ENCODE measurements at regions not wholly inside any gene's neighbourhood (a gene's known extent, or its start where the extent isn't known, plus 50 kb on each side); places are given as distances from the start of the nearest gene placed in this dataset.

GRCh38 chr12:92235703-92236472 lies 90.2 kb upstream of the BTG1 start:
- Histone ChIP-seq H3K36me3 (ENCODE audit: control insufficient read depth in 1 of 2, insufficient read depth in 2 of 2, low read length in 2 of 2) (no peaks in the 10 kb centered on the region), H3K27ac (ENCODE audit: low read depth, low read length) (no peak overlapping the region), H3K4me2 (ENCODE audit: low read length) (no peak overlapping the region), H3K4me3 (replicated peaks in 1 of 2; ENCODE audit: low read depth in 1 of 2, low read length in 2 of 2) (no peak overlapping the region), H2AFZ (ENCODE audit: low read depth, low read length, poor library complexity, severe bottlenecking) (no peak overlapping the region), H3K27me3 (ENCODE audit: insufficient read depth, low read length) (no peaks in the 10 kb centered on the region), H4K20me1 (ENCODE audit: insufficient read depth) (no peaks in the 10 kb centered on the region), H3K4me1 (ENCODE audit: control insufficient read depth in 1 of 2, insufficient read depth in 2 of 2, low read length in 2 of 2) (no peaks in the 10 kb centered on the region), H3K9ac (ENCODE audit: low read length) (no peak overlapping the region), H3K9me2 (ENCODE audit: insufficient read depth) (no peaks in the 10 kb centered on the region), H3K79me2 (ENCODE audit: insufficient read depth, low read length) (no peaks in the 10 kb centered on the region), H3K9me3 (ENCODE audit: control insufficient read depth in 1 of 2, insufficient read depth in 1 of 2, low read depth in 1 of 2, low read length in 2 of 2) (no peaks in the 10 kb centered on the region)
- DNase-seq (ENCODE audit: low read depth, low spot score) = no peak
- CTCF ChIA-PET = no interaction called here
- POLR2A ChIA-PET = no interaction called here
- no peak for ATAC-seq
- BruUV-seq (replicated peaks) = no TSS peak
- TF ChIP-seq JUND (IDR thresholded peaks at IDR 0.05) (no peak), CEBPB (IDR thresholded peaks at IDR 0.05; ENCODE audit: low read depth) (no peak)
- RAD21 ChIA-PET (ENCODE audit: low non-redundant PET in 1 of 2, low total read pairs in 2 of 2, uncharacterized antibody in 2 of 2, unreplicated experiment in 2 of 2) = no interaction called here
- intact Hi-C loops (cut with micrococcal nuclease) = no loop called here

GRCh38 chr12:92234533-92234932 lies 88.9 kb upstream of the BTG1 start:
- H3K36me3 ChIP-seq (ENCODE audit: control insufficient read depth in 1 of 2, insufficient read depth in 2 of 2, low read length in 2 of 2) = no peaks in the 10 kb centered on the region
- H3K4me3 ChIP-seq (replicated peaks in 1 of 2; ENCODE audit: low read depth in 1 of 2, low read length in 2 of 2) = no peak overlapping the region
- H3K4me2 ChIP-seq (ENCODE audit: low read length) = no peak overlapping the region
- BruUV-seq (replicated peaks) = no TSS peak
- no peak overlapping the region for H2AFZ ChIP-seq (ENCODE audit: low read depth, low read length, poor library complexity, severe bottlenecking)
- ChIA-PET RAD21 (ENCODE audit: low non-redundant PET in 1 of 2, low total read pairs in 2 of 2, uncharacterized antibody in 2 of 2, unreplicated experiment in 2 of 2) (no interaction called here), CTCF (no interaction called here), POLR2A (no interaction called here)
- no peaks in the 10 kb centered on the region for H4K20me1 ChIP-seq (ENCODE audit: insufficient read depth)
- intact Hi-C loops (cut with micrococcal nuclease) = no loop called here
- no peaks in the 10 kb centered on the region for H3K27me3 ChIP-seq (ENCODE audit: insufficient read depth, low read length)
- H3K9ac ChIP-seq (ENCODE audit: low read length) = no peak overlapping the region
- no peaks in the 10 kb centered on the region for H3K79me2 ChIP-seq (ENCODE audit: insufficient read depth, low read length)
- no peak for DNase-seq (ENCODE audit: low read depth, low spot score)
- no peaks in the 10 kb centered on the region for H3K4me1 ChIP-seq (ENCODE audit: control insufficient read depth in 1 of 2, insufficient read depth in 2 of 2, low read length in 2 of 2)
- no peak for ATAC-seq
- no peak overlapping the region for H3K27ac ChIP-seq (ENCODE audit: low read depth, low read length)
- H3K9me2 ChIP-seq (ENCODE audit: insufficient read depth) = no peaks in the 10 kb centered on the region
- no peaks in the 10 kb centered on the region for H3K9me3 ChIP-seq (ENCODE audit: control insufficient read depth in 1 of 2, insufficient read depth in 1 of 2, low read depth in 1 of 2, low read length in 2 of 2)
- TF ChIP-seq ZBTB33 (IDR thresholded peaks at IDR 0.05; ENCODE audit: extremely low read depth, insufficient replicate concordance, low read length) (no peak), ZNF274 (IDR thresholded peaks at IDR 0.05; ENCODE audit: low read depth, low read length) (no peak), SRF (IDR thresholded peaks at IDR 0.05; ENCODE audit: low read depth) (no peak), REST (IDR thresholded peaks at IDR 0.05; ENCODE audit: low read depth) (no peak), EGR1 (IDR thresholded peaks at IDR 0.05; ENCODE audit: low read depth) (no peak), FOSL1 (IDR thresholded peaks at IDR 0.05; ENCODE audit: low read depth) (no peak), YY1 (IDR thresholded peaks at IDR 0.05; ENCODE audit: extremely low read depth, insufficient replicate concordance, low read depth, low read length) (no peak), EZH2 (IDR thresholded peaks at IDR 0.05) (no peak), CEBPB (IDR thresholded peaks at IDR 0.05; ENCODE audit: low read depth) (no peak), CBX3 (IDR thresholded peaks at IDR 0.05; ENCODE audit: low read depth) (no peak), POLR2A (IDR thresholded peaks at IDR 0.05; ENCODE audit: borderline replicate concordance, extremely low read depth, insufficient read depth, insufficient read length) (no peak)
- TF ChIP-seq, protein P1, sequence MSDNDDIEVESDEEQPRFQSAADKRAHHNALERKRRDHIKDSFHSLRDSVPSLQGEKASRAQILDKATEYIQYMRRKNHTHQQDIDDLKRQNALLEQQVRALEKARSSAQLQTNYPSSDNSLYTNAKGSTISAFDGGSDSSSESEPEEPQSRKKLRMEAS (IDR thresholded peaks at IDR 0.05) = no peak

Data from HCT116 (cell line).